NT2/D1 (cell line): ENCODE measurements at regions not wholly inside any gene's neighbourhood (a gene's known extent, or its start where the extent isn't known, plus 50 kb on each side); places are given as distances from the start of the nearest gene placed in this dataset.

Experiments used
- DNase-seq: peaks from one replicate; pipeline ENCODE4 v3.0.0-alpha.2; 2011; ENCODE audit warnings: low read depth, low spot score
- H3K27me3 ChIP-seq: 2 replicates; pipeline ENCODE4 v1.6.0; 2011; ENCODE audit warnings: mild to moderate bottlenecking; ENCODE audit not compliant: insufficient read length, insufficient read depth
- H3K36me3 ChIP-seq: 2 replicates; pipeline ENCODE4 v1.6.1; 2011; ENCODE audit warnings: mild to moderate bottlenecking, low read length, mixed read lengths; ENCODE audit not compliant: insufficient read depth, insufficient read length
- H3K4me1 ChIP-seq: 2 replicates; pipeline ENCODE4 v1.5.1; 2011; ENCODE audit not compliant: insufficient read depth, insufficient read length
- H3K4me3 ChIP-seq: 2 replicates; pipeline ENCODE4 v1.5.1; 2011; ENCODE audit warnings: low read depth; ENCODE audit not compliant: insufficient read length
- H3K9ac ChIP-seq: 2 replicates; pipeline ENCODE4 v1.6.0; 2011; ENCODE audit warnings: low read depth; ENCODE audit not compliant: insufficient read length
- H3K9me3 ChIP-seq: 2 replicates; pipeline ENCODE4 v1.5.1; 2011; ENCODE audit warnings: mild to moderate bottlenecking, low read length; ENCODE audit not compliant: insufficient read depth
- SUZ12 ChIP-seq: IDR thresholded peaks from 2 replicates; pipeline ENCODE4 v1.6.1; 2011; ENCODE audit not compliant: insufficient read length, insufficient read depth; ENCODE audit errors: extremely low read depth
- YY1 ChIP-seq: IDR thresholded peaks from 2 replicates; pipeline ENCODE4 v1.6.1; 2011; ENCODE audit not compliant: insufficient read length, insufficient read depth
- ZNF274 ChIP-seq: IDR thresholded peaks from 2 replicates; pipeline ENCODE4 v1.6.1; 2011; ENCODE audit warnings: mild to moderate bottlenecking, low read depth, low read length

GRCh38 chr3:18725668-18726407 lies 300.7 kb upstream of the SATB1 start:
- Histone ChIP-seq H3K9ac (no peak overlapping the region), H3K27me3 (no peaks in the 10 kb centered on the region), H3K4me3 (no peak overlapping the region), H3K36me3 (no peaks in the 10 kb centered on the region), H3K4me1 (no peaks in the 10 kb centered on the region), H3K9me3 (no peaks in the 10 kb centered on the region)
- no peak for TF ChIP-seq SUZ12
- TF ChIP-seq ZNF274 = no peak
- no peak for TF ChIP-seq YY1
- no peak for DNase-seq

- Histone ChIP-seq H3K36me3 (no peaks in the 10 kb centered on the region), H3K4me3 (no peak overlapping the region)
These were observed 299.3 kb upstream of the SATB1 start for GRCh38 chr3:18724456-18724855.

GRCh38 chr3:18723206-18723810 lies 298.2 kb upstream of the SATB1 start:
- Histone ChIP-seq H3K9ac (no peak overlapping the region), H3K36me3 (no peaks in the 10 kb centered on the region), H3K4me1 (no peaks in the 10 kb centered on the region), H3K27me3 (no peaks in the 10 kb centered on the region), H3K9me3 (no peaks in the 10 kb centered on the region), H3K4me3 (no peak overlapping the region)
- no peak for DNase-seq
- TF ChIP-seq YY1 (no peak), ZNF274 (no peak)

More at GRCh38 chr3:18724456-18724855, 299.3 kb upstream of the SATB1 start:
- Histone ChIP-seq H3K9ac (no peak overlapping the region), H3K27me3 (no peaks in the 10 kb centered on the region), H3K4me1 (no peaks in the 10 kb centered on the region), H3K9me3 (no peaks in the 10 kb centered on the region)
- TF ChIP-seq SUZ12 (no peak), YY1 (no peak), ZNF274 (no peak)
- no peak for DNase-seq

GRCh38 chr3:18720543-18720942 lies 295.4 kb upstream of the SATB1 start:
- TF ChIP-seq SUZ12 (no peak), YY1 (no peak), ZNF274 (no peak)
- Histone ChIP-seq H3K27me3 (no peaks in the 10 kb centered on the region), H3K36me3 (no peaks in the 10 kb centered on the region), H3K9ac (no peak overlapping the region), H3K9me3 (no peaks in the 10 kb centered on the region), H3K4me1 (no peaks in the 10 kb centered on the region), H3K4me3 (no peak overlapping the region)
- no peak for DNase-seq

- Histone ChIP-seq H3K9ac (no peak overlapping the region), H3K27me3 (no peaks in the 10 kb centered on the region), H3K9me3 (no peaks in the 10 kb centered on the region), H3K36me3 (no peaks in the 10 kb centered on the region), H3K4me1 (no peaks in the 10 kb centered on the region), H3K4me3 (no peak overlapping the region)
- TF ChIP-seq YY1 (no peak), ZNF274 (no peak)
- no peak for DNase-seq
These were observed 292.5 kb upstream of the SATB1 start for GRCh38 chr3:18717598-18717997.

GRCh38 chr3:18716821-18717220 lies 291.7 kb upstream of the SATB1 start:
- DNase-seq = no peak
- Histone ChIP-seq H3K36me3 (no peaks in the 10 kb centered on the region), H3K9ac (no peak overlapping the region), H3K4me1 (no peaks in the 10 kb centered on the region), H3K4me3 (no peak overlapping the region), H3K9me3 (no peaks in the 10 kb centered on the region), H3K27me3 (no peaks in the 10 kb centered on the region)
- no peak for TF ChIP-seq ZNF274
- no peak for TF ChIP-seq SUZ12

- Histone ChIP-seq H3K4me3 (no peak overlapping the region), H3K36me3 (no peaks in the 10 kb centered on the region), H3K4me1 (no peaks in the 10 kb centered on the region), H3K9ac (no peak overlapping the region), H3K27me3 (no peaks in the 10 kb centered on the region), H3K9me3 (no peaks in the 10 kb centered on the region)
- no peak for DNase-seq
- TF ChIP-seq ZNF274 = no peak
- TF ChIP-seq YY1 = no peak
- no peak for TF ChIP-seq SUZ12
These were observed 291.0 kb upstream of the SATB1 start for GRCh38 chr3:18716101-18716500.

- Histone ChIP-seq H3K9me3 (no peaks in the 10 kb centered on the region), H3K4me3 (no peak overlapping the region), H3K36me3 (no peaks in the 10 kb centered on the region), H3K9ac (no peak overlapping the region), H3K27me3 (no peaks in the 10 kb centered on the region), H3K4me1 (no peaks in the 10 kb centered on the region)
- DNase-seq = no peak
- TF ChIP-seq SUZ12 = no peak
- no peak for TF ChIP-seq YY1
- TF ChIP-seq ZNF274 = no peak
These were observed 290.1 kb upstream of the SATB1 start for GRCh38 chr3:18715208-18715607.
